B cell (primary cell): ENCODE measurements at regions not wholly inside any gene's neighbourhood (a gene's known extent, or its start where the extent isn't known, plus 50 kb on each side); places are given as distances from the start of the nearest gene placed in this dataset.

Experiments used
- ATAC-seq: fragments of 200-7000 bp; cut with Tn5 transposase; one replicate; pipeline ENCODE4 v1.10.0; 2021; ENCODE audit warnings: low read depth, mild to moderate bottlenecking, moderate number of reproducible peaks, moderate library complexity
- CTCF ChIA-PET: fragments of 350-600 bp; sonication (Branson Sonifier 250); formaldehyde crosslinking; loops from one replicate; lab custom pipeline; 2021; ENCODE audit warnings: antibody characterized with exemption, inconsistent platforms; lab: Charles Lee
- POLR2A ChIA-PET: fragments of 350-600 bp; sonication (Branson Sonifier 250); formaldehyde crosslinking; loops from one replicate; lab custom pipeline; 2021; ENCODE audit warnings: antibody characterized with exemption; lab: Charles Lee
- DNase-seq: peaks from one replicate; pipeline ENCODE4 v3.0.0; 2013
- H2AFZ ChIP-seq: 2 replicates; pipeline ENCODE4 v1.6.1; 2012; ENCODE audit warnings: mild to moderate bottlenecking, low read depth, low read length; ENCODE audit not compliant: insufficient read depth, poor library complexity, severe bottlenecking
- H3K27ac ChIP-seq, 2 donors: 1 replicate in 1 of 2; 2 replicates in 1 of 2; pipeline ENCODE4 v1.5.1; 2012 to 2013; ENCODE audit warnings: low read length in 2 of 2, mild to moderate bottlenecking in 2 of 2, moderate library complexity in 1 of 2
- H3K27me3 ChIP-seq, 4 experiments: fragments of 200-600 bp in 1 of 4; sonication (generic) in 1 of 4; replicated peaks in 1 of 4; 1 replicate in 2 of 4; 2 replicates in 2 of 4; pipeline versions ENCODE4 v1.6.1 to v1.7.0; 2013 to 2016; ENCODE audit warnings: low read length in 3 of 4, mild to moderate bottlenecking in 2 of 4, mixed read lengths in 1 of 4, moderate library complexity in 1 of 4; ENCODE audit not compliant: insufficient read depth in 4 of 4, control insufficient read depth in 3 of 4; ENCODE audit errors: control extremely low read depth in 1 of 4
- H3K36me3 ChIP-seq, 2 experiments: replicated peaks in 1 of 2; 1 replicate in 1 of 2; 2 replicates in 1 of 2; pipeline versions ENCODE4 v1.6.1 to v1.7.1; 2013; ENCODE audit warnings: low read length in 1 of 2; ENCODE audit not compliant: insufficient read depth in 2 of 2, control insufficient read depth in 1 of 2; ENCODE audit errors: control extremely low read depth in 1 of 2, extremely low read depth in 1 of 2
- H3K4me1 ChIP-seq, 2 donors: fragments of 200-600 bp in 1 of 2; sonication (generic) in 1 of 2; 1 replicate in 1 of 2; 2 replicates in 1 of 2; pipeline versions ENCODE4 v1.5.1 to v1.6.1; 2013 to 2017; ENCODE audit warnings: low read length in 2 of 2; ENCODE audit not compliant: control insufficient read depth in 2 of 2, insufficient read depth in 2 of 2
- H3K4me2 ChIP-seq: replicated peaks from 2 replicates; pipeline ENCODE3; 2012; ENCODE audit warnings: mild to moderate bottlenecking, low read depth, low read length; ENCODE audit not compliant: poor library complexity, severe bottlenecking
- H3K4me3 ChIP-seq, 5 experiments: fragments of 200-600 bp in 1 of 5; sonication (generic) in 1 of 5; 1 replicate in 3 of 5; 2 replicates in 2 of 5; pipeline versions ENCODE4 v1.5.1 to v1.7.0; 2011 to 2016; ENCODE audit warnings: low read length in 4 of 5, mild to moderate bottlenecking in 4 of 5, low read depth in 2 of 5, control low read depth in 1 of 5, moderate library complexity in 1 of 5; ENCODE audit not compliant: insufficient read depth in 1 of 5; ENCODE audit errors: control extremely low read depth in 1 of 5, extremely low read depth in 1 of 5
- H3K79me2 ChIP-seq: fragments of 200-600 bp; sonication (generic); one replicate; pipeline ENCODE4 v1.6.0; 2016; ENCODE audit warnings: low read length; ENCODE audit not compliant: control insufficient read depth, insufficient read depth
- H3K9ac ChIP-seq: fragments of 200-600 bp; sonication (generic); 2 replicates; pipeline ENCODE4 v1.6.1; 2017; ENCODE audit warnings: mild to moderate bottlenecking, low read length, moderate library complexity
- H3K9me3 ChIP-seq, 3 donors: one replicate each; pipeline versions ENCODE4 v1.6.1 to v1.7.1; 2013; ENCODE audit warnings: low read length in 2 of 3; ENCODE audit not compliant: control insufficient read depth in 2 of 3, insufficient read depth in 1 of 3; ENCODE audit errors: control extremely low read depth in 1 of 3
- H4K20me1 ChIP-seq: 2 replicates; pipeline ENCODE4 v1.6.0; 2012; ENCODE audit warnings: mild to moderate bottlenecking, low read length; ENCODE audit not compliant: insufficient read depth, control insufficient read depth, poor library complexity, severe bottlenecking
- H3K27ac Mint-ChIP-seq: one replicate; pipeline ENCODE4 v1.8.0; 2021; ENCODE audit warnings: mixed read lengths
- H3K27me3 Mint-ChIP-seq: one replicate; pipeline ENCODE4 v1.8.0; 2021; ENCODE audit warnings: mixed read lengths
- H3K4me1 Mint-ChIP-seq: one replicate; pipeline ENCODE4 v1.8.0; 2021; ENCODE audit warnings: mixed read lengths
- H3K4me3 Mint-ChIP-seq: one replicate; pipeline ENCODE4 v1.8.0; 2021; ENCODE audit warnings: mixed read lengths
- H3K9me3 Mint-ChIP-seq: one replicate; pipeline ENCODE4 v1.8.0; 2022; ENCODE audit warnings: mixed read lengths; ENCODE audit not compliant: insufficient read depth
- CTCF ChIP-seq: fragments of 200-600 bp; IDR thresholded peaks from one replicate; pipeline ENCODE4 v1.8.0; 2022; ENCODE audit warnings: antibody characterized with exemption, mild to moderate bottlenecking
- EZH2 ChIP-seq: IDR thresholded peaks from 2 replicates; pipeline ENCODE4 v1.6.1; 2012; ENCODE audit warnings: borderline replicate concordance, low read depth, mild to moderate bottlenecking, moderate library complexity, low read length; ENCODE audit not compliant: insufficient read depth, poor library complexity, severe bottlenecking
- WGBS: methylation state at CpG from one replicate; pipeline ENCODE4 v1.1.5; 2013; ENCODE audit warnings: missing lambda C conversion rate; ENCODE audit not compliant: insufficient coverage; 5-methylcytosine and 5-hydroxymethylcytosine counted together
- intact Hi-C: fragments of 100-400 bp; cut with micrococcal nuclease; formaldehyde crosslinking; loops from one replicate; pipeline ENCODE4 v1.10.0; 2022

- 73% methylated on average over 3 of the region's 3 CpGs for WGBS
- TF ChIP-seq CTCF (no peak), EZH2 (no peak)
- Mint-ChIP-seq H3K4me3 (no peak overlapping the region), H3K4me1 (no peaks in the 10 kb centered on the region), H3K9me3 (no peaks in the 10 kb centered on the region), H3K27ac (no peak overlapping the region), H3K27me3 (no peaks in the 10 kb centered on the region)
- no peak overlapping the region for H3K9ac ChIP-seq
- ATAC-seq (no peak), DNase-seq (no peak)
- no peaks in the 10 kb centered on the region for H3K36me3 ChIP-seq
- no peak overlapping the region for H3K27ac ChIP-seq
- no peaks in the 10 kb centered on the region for H4K20me1 ChIP-seq
- H3K79me2 ChIP-seq = no peaks in the 10 kb centered on the region
- H3K4me3 ChIP-seq = no peak overlapping the region
- no peak overlapping the region for H2AFZ ChIP-seq
- H3K27me3 ChIP-seq = no peaks in the 10 kb centered on the region
- H3K4me1 ChIP-seq = no peaks in the 10 kb centered on the region
- POLR2A ChIA-PET = no interaction called here
- no peaks in the 10 kb centered on the region for H3K9me3 ChIP-seq
- CTCF ChIA-PET = no interaction called here
- intact Hi-C loops = no loop called here
- H3K4me2 ChIP-seq = no peak overlapping the region
Observed at GRCh38 chr9:26457151-26457550, 435.5 kb downstream of the CAAP1 start.

- Mint-ChIP-seq H3K4me3 (no peak overlapping the region), H3K27me3 (no peaks in the 10 kb centered on the region), H3K4me1 (no peaks in the 10 kb centered on the region), H3K27ac (no peak overlapping the region), H3K9me3 (no peaks in the 10 kb centered on the region)
- H3K9me3 ChIP-seq = no peaks in the 10 kb centered on the region
- H2AFZ ChIP-seq = no peak overlapping the region
- no peak overlapping the region for H3K4me3 ChIP-seq
- DNase-seq = no peak
- TF ChIP-seq CTCF = no peak
- TF ChIP-seq EZH2 = no peak
- ChIA-PET POLR2A (no interaction called here), CTCF (no interaction called here)
- no peaks in the 10 kb centered on the region for H4K20me1 ChIP-seq
- WGBS = 88% methylated on average over 2 of the region's 3 CpGs
- ATAC-seq = no peak
- no peaks in the 10 kb centered on the region for H3K4me1 ChIP-seq
- intact Hi-C loops = no loop called here
- no peak overlapping the region for H3K4me2 ChIP-seq
- no peak overlapping the region for H3K27ac ChIP-seq
- H3K9ac ChIP-seq = no peak overlapping the region
- H3K79me2 ChIP-seq = no peaks in the 10 kb centered on the region
- H3K36me3 ChIP-seq = no peaks in the 10 kb centered on the region
- H3K27me3 ChIP-seq = no peaks in the 10 kb centered on the region
Observed at GRCh38 chr9:26439061-26439624, 453.5 kb downstream of the CAAP1 start.
